ENCODE measurements at regions not wholly inside any gene's neighbourhood (a gene's known extent, or its start where the extent isn't known, plus 50 kb on each side); places are given as distances from the start of the nearest gene placed in this dataset.

DNA sequence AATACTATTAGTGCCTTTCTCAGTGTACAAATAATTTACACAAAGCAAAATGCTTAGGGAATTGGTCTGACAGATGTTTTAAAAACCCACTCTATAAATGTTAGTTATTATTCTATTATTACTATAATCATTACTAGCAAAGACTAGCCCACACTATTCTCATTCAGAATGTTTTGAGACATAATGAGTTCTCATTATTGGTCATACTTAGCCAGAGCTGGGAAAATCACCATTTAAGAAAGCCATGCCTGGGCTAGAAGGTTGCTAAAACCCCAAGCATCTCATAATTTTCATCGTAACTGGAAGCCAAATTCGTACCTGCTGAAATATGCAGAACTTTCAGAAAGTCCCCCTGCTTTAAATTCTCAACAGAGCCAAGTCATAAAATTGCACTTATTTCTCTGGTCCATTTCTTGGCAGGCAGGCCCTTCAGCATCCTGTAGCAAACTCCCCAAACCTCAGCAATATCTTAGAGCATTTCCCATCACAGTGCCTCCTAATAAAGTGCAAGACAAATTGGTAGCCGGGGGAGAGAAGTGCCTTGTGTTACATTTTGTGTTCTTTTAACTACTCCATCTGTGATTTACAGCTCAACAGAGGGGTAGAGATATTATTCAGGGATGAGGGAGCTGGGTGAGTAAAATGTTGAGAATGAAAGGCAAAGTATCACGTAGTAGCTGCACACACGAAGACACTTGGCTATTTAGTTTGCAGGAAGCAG is 79.8 kb upstream of the ADAMTS18 start:
- intact Hi-C loops (cut with micrococcal nuclease; ENCODE audit: unreplicated experiment): no loop called here

More for the DNA sequence above, 79.8 kb upstream of the ADAMTS18 start:
- TF ChIP-seq SMARCC2 (IDR thresholded peaks at IDR 0.05) (no peak), SOX6 (IDR thresholded peaks at IDR 0.05) (no peak), SOX6 (CRISPR knock-in tag; IDR thresholded peaks at IDR 0.05) (no peak), IRX3 (CRISPR knock-in tag; IDR thresholded peaks at IDR 0.05; ENCODE audit: borderline replicate concordance, low read depth) (no peak), PLRG1 (conservative IDR thresholded peaks at IDR 0.05) (no peak), SOX5 (CRISPR knock-in tag; IDR thresholded peaks at IDR 0.05; ENCODE audit: borderline replicate concordance) (no peak), ZMYM2 (CRISPR knock-in tag; IDR thresholded peaks at IDR 0.05) (no peak), FOXK1 (CRISPR knock-in tag; IDR thresholded peaks at IDR 0.05; ENCODE audit: borderline replicate concordance, low read depth) (no peak), ZNF563 (CRISPR knock-in tag; IDR thresholded peaks at IDR 0.05) (no peak)
- TF ChIP-seq, protein P1, sequence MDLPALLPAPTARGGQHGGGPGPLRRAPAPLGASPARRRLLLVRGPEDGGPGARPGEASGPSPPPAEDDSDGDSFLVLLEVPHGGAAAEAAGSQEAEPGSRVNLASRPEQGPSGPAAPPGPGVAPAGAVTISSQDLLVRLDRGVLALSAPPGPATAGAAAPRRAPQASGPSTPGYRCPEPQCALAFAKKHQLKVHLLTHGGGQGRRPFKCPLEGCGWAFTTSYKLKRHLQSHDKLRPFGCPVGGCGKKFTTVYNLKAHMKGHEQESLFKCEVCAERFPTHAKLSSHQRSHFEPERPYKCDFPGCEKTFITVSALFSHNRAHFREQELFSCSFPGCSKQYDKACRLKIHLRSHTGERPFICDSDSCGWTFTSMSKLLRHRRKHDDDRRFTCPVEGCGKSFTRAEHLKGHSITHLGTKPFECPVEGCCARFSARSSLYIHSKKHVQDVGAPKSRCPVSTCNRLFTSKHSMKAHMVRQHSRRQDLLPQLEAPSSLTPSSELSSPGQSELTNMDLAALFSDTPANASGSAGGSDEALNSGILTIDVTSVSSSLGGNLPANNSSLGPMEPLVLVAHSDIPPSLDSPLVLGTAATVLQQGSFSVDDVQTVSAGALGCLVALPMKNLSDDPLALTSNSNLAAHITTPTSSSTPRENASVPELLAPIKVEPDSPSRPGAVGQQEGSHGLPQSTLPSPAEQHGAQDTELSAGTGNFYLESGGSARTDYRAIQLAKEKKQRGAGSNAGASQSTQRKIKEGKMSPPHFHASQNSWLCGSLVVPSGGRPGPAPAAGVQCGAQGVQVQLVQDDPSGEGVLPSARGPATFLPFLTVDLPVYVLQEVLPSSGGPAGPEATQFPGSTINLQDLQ (CRISPR knock-in tag; IDR thresholded peaks at IDR 0.05): no peak
- TF ChIP-seq, protein P2, sequence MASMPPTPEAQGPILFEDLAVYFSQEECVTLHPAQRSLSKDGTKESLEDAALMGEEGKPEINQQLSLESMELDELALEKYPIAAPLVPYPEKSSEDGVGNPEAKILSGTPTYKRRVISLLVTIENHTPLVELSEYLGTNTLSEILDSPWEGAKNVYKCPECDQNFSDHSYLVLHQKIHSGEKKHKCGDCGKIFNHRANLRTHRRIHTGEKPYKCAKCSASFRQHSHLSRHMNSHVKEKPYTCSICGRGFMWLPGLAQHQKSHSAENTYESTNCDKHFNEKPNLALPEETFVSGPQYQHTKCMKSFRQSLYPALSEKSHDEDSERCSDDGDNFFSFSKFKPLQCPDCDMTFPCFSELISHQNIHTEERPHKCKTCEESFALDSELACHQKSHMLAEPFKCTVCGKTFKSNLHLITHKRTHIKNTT (CRISPR knock-in tag; IDR thresholded peaks at IDR 0.05): no peak
- TF ChIP-seq, protein P3, sequence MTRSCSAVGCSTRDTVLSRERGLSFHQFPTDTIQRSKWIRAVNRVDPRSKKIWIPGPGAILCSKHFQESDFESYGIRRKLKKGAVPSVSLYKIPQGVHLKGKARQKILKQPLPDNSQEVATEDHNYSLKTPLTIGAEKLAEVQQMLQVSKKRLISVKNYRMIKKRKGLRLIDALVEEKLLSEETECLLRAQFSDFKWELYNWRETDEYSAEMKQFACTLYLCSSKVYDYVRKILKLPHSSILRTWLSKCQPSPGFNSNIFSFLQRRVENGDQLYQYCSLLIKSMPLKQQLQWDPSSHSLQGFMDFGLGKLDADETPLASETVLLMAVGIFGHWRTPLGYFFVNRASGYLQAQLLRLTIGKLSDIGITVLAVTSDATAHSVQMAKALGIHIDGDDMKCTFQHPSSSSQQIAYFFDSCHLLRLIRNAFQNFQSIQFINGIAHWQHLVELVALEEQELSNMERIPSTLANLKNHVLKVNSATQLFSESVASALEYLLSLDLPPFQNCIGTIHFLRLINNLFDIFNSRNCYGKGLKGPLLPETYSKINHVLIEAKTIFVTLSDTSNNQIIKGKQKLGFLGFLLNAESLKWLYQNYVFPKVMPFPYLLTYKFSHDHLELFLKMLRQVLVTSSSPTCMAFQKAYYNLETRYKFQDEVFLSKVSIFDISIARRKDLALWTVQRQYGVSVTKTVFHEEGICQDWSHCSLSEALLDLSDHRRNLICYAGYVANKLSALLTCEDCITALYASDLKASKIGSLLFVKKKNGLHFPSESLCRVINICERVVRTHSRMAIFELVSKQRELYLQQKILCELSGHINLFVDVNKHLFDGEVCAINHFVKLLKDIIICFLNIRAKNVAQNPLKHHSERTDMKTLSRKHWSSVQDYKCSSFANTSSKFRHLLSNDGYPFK (CRISPR knock-in tag; IDR thresholded peaks at IDR 0.05; ENCODE audit: borderline replicate concordance): no peak
- no peaks in the 10 kb centered on the region for H4K20me1 ChIP-seq (ENCODE audit: insufficient read depth, low read length)
- FAIRE-seq (no peak), ATAC-seq (no peak), DNase-seq (ENCODE audit: low spot score) (no peak)
- H3K4me3 ChIP-seq (replicated peaks in 1 of 3; ENCODE audit: insufficient read depth in 1 of 3, low read depth in 2 of 3, low read length in 3 of 3): no peak overlapping the region
- peaks cover 0 to 14% of the 10 kb centered on the region in 2 experiments; a peak in 2 of 5 replicates for H3K27me3 ChIP-seq (ENCODE audit: control insufficient read depth in 1 of 2, insufficient read depth in 2 of 2, low read length in 2 of 2)
- H3K9ac ChIP-seq (ENCODE audit: insufficient read depth, low read depth, low read length): no peak overlapping the region
- BruUV-seq (replicated peaks): no TSS peak
- H3K27ac ChIP-seq (ENCODE audit: extremely low read length, insufficient read depth, low read length): no peak overlapping the region
- no peaks in the 10 kb centered on the region; a peak in 1 of 5 replicates for H3K36me3 ChIP-seq (replicated peaks in 1 of 2; ENCODE audit: control insufficient read depth in 1 of 2, insufficient read depth in 2 of 2, low read length in 2 of 2)
- 6% methylated on average over 5 of the region's 5 CpGs for WGBS (ENCODE audit: low lambda C conversion rate)
- in situ Hi-C loops (cut with HindIII; ENCODE audit: extremely low pct_ligation_motif_present, low pct_unique_long_range_greater_than_20kb): no loop called here
- POLR2A ChIA-PET: no interaction called here
- H2AFZ ChIP-seq (ENCODE audit: low read length): no peak overlapping the region
- H3K4me2 ChIP-seq (ENCODE audit: low read depth, low read length): no peak overlapping the region
- CTCF ChIA-PET (ENCODE audit: low intra/inter-chr PET ratio, low total read pairs): no interaction called here
- no peaks in the 10 kb centered on the region for H3K9me3 ChIP-seq (ENCODE audit: low read length)
- no peaks in the 10 kb centered on the region for H3K79me2 ChIP-seq (ENCODE audit: insufficient read depth, low read length)
- H3K4me1 ChIP-seq (ENCODE audit: insufficient read depth, low read length): no peaks in the 10 kb centered on the region

Measured in HepG2 (cell line).